SK-MEL-5 (cell line): ENCODE measurements at regions not wholly inside any gene's neighbourhood (a gene's known extent, or its start where the extent isn't known, plus 50 kb on each side); places are given as distances from the start of the nearest gene placed in this dataset.

Experiments
- DNase-seq: peaks from one replicate; pipeline ENCODE4 v3.0.0-alpha.2; 2016; ENCODE audit warnings: low read depth, low spot score
- in situ Hi-C: cut with HindIII; loops from 2 replicates; pipeline ENCODE4 v1.10.0; 2016; ENCODE audit warnings: low sequenced_read_pairs, high pct_unique_total_duplicates, low pct_unique_long_range_greater_than_20kb

DNA sequence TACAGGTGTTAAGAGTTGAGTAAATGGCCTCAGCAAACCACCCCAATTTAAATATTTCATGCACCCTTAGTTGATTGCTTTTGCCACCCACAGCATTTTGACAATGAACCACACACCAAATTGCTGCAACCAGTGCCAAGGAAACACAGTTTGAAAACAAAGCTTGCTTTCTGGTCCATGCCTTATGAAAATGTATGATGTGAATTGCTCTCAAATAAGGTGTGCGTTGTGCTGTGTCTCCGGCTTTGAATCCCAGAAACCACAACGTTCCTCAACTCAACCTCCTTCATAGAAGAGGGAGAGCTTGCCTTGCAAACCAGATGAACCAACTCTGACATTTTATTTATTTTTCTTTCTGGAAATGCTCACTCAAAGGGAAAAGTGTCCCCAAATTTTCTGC, 762.7 kb downstream of the TLE1 start:
- in situ Hi-C loops, result no loop called here
- peak; percentile 4 for DNase-seq

DNA sequence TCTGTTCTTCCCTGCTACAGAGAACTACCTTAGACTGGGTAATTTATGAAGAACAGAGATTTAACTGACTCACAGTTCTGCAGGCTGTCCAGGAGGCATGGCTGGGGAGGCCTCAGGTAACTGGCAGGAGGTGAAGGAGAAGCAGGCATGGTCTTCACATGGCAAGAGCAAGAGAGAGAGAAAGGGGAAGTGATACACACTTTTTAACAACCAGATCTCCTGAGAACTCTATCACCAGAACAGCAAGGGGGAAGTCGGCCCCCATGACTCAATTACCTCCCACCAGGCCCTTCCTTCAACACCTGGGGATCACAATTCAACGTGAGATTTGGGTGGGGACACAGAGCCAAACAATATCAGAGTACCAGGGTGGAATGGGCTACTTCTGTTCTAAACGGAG, 766.8 kb downstream of the TLE1 start:
- in situ Hi-C loops, result no loop called here
- no peak for DNase-seq

DNA sequence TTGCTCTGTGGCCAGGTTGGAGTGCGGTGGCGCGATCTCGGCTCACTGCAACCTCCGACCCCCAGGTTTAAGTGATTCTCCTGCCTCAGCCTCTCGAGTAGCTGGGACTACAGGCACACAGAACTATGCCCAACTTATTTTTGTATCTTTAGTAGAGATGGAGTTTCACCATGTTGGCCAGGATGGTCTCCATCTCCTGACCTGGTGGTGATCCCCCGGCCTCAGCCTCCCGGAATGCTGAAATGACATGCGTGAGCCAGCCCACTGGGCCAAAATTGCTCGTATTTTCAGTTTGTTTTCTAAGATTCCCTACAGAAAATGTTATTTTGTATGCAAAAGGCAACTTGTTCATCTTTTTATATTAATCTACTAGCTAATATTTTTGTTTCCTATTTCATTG, 782.6 kb downstream of the TLE1 start:
- in situ Hi-C loops, result no loop called here
- no peak for DNase-seq

DNA sequence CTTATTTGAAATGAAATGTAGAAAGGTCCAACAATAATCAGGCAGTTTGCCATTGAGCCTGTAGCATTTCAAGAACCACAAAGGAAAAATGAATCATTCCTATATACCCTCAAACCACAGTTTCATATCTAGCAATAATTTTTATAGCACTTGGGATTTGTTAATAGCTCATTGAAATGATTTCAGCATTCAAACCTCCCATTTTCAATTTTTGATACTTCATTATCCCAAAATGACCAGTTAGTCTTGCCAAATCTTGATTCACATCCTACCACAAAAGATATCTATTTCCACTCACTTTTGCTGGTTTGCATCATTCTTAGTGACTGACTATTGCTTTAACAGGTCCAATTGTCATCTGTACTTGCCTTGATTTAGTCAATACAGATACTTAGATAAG, 790.1 kb downstream of the TLE1 start:
- no peak for DNase-seq
- in situ Hi-C loops, result no loop called here

DNA sequence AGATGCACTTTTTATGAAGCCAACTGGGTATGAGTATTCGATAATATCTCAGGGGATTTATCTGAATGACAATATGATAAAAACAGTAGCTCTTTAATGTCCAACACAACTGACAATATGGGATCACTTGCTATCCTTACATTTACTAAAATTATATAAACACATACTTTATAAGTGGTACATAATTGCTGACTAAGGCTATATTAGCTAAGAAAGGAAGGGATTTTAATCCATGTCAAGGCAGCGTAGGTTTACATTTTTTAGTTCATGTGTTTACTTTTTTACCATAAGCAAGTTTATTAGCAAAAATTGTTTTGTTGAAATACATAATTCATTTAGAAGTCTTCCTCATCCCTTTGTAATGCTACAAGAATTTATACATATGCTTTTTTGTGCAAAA, 796.2 kb downstream of the TLE1 start:
- no peak for DNase-seq
- in situ Hi-C loops, result no loop called here

DNA sequence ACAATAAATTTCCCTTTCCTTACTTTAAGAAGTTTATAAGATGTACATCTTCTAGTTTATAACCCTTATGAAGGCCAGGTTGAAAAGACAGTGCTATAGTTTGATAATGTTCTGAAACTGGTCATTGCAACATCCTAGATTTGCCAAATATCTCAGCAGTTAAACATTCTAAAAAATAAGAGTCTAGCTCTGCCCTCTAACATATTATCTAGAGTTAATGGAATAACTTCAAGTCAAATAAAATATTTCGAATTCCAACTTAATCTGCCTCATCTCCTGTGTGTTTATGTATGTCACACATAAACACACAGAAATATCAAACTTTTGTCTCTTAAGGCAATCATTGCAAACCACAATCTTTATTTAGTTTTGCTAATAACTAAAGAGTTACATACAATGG, 796.6 kb downstream of the TLE1 start:
- in situ Hi-C loops, result no loop called here
- DNase-seq, result no peak

DNA sequence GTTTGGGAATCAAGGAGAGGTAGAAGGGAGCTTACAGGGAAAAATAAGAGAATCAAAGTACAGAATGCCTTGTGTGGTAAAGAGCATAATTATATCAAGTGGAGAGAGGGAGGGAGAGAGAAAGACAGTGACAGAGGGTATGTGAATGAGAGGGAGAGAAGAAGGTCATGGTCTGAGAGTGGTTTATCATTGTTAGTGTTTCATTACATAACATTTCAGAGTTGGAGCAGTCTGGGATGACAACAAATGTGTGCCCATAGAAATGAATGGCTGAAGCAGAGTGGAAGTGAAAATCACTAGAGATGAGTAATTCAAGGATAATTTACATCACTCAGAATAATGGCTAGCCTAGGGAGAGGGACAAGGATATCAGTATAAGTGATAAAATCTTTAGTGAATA, 799.2 kb downstream of the TLE1 start:
- in situ Hi-C loops, result no loop called here

DNA sequence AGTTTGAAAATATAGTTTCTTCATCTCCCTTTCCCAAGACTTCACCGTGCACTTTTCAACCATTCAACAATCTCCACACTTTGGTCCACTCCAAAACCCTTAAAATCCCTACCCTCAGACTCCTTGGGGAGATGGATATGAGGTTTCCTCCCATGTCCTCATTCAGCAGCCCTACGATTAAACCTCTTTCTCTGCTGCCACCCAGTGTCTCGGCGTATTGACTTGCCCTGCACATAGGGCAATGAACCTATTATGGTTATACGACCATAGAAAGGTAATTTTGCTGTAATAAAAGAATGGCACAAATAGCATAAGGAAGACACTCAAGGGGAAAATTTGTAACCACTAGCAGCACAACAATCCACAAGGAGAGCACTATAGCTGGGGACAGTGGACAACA, 803.5 kb downstream of the TLE1 start:
- in situ Hi-C loops, result no loop called here
- peak; percentile 57 for DNase-seq

More for the DNA sequence above, 799.2 kb downstream of the TLE1 start:
- DNase-seq, result no peak

DNA sequence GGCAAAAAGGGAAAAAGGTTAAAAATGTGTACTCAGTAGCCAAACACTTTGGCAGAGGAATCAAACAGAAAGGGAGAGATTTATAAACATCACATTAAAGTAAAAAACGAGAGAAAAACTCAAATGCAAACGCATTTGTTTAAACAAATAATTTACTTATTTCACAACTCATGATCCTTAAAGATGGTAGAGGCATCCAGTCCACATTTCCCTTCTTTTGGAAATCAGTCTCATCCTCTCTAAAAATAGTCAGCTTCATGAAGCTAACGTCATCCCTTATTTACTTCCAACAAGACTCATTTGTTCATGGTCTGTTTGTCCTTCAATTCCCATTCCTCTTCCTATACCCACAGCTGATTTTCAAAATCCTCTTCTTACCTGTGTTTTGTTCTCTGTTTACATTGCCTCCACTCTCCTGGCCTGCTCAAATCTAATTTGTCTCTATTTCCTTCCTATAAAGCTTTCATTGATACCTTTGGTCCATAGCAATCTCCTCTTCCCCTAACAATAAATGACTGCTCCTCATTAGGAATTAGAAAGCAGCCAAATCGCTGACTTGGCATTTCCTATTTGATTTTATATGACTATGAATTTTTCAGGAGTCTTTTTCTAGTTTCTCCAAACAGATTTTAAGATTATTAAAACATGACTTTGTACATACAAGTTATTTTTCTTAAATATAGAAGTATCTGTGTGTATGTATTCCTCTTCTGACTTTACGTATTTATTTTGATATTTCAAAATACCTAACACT, 805.3 kb downstream of the TLE1 start:
- in situ Hi-C loops, result no loop called here
- no peak for DNase-seq

DNA sequence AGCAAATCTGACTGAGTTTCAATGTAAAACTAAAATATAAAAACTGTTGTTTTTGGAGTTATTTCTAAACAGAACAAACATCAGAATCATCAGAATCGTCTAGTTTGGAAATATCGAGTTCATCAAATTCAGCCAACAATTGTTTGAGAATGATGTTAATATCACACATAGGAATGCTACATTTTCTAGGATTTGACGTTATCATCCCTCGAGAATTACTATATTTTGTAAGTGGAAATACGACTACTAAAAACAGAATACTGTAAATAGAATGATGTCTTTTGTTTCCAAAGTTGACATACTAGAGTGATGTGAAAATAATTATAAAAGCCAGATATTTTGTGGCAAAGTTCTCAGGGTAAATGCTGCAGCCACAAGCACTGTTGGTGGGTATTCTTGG, 805.9 kb downstream of the TLE1 start:
- in situ Hi-C loops, result no loop called here
- DNase-seq, result no peak

DNA sequence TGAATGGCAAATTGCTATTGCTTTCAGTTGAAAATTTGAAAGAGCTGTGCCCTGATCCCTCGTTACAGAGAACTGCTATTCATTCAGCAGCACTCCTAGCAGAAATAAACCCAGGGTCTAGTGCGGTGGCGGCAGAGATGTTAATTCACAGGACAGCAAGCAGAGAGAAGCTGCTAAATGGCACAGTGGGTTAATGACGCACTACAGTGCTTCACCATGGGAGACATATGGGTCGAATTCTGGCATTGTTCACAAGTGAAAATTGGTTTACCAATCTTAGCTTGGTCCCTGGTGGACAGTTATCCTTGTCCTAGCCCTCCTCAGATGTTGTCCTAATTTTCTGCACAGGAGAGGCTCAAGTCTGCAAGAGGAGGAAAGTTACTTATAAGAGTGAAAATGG, 807.4 kb downstream of the TLE1 start:
- in situ Hi-C loops, result no loop called here
- DNase-seq, result no peak

DNA sequence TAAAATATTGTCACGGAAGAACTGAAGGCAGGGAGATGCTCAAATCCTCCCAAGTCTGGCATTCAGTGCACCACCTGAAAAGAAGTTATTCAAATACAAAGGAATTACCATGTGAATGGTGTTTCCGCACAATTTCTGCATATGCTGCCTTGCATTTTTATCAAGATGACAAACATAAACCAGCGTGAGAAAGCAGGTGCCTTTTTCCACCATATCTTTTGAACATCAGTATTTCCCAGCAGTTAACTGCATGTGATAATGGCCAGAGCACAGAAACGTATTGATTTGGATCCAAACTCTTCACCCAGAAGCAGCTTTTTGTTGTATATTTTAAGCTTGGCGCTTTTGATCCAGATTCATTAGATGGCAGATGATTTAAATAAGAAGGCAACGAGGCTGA, 808.0 kb downstream of the TLE1 start:
- in situ Hi-C loops, result no loop called here
- no peak for DNase-seq

DNA sequence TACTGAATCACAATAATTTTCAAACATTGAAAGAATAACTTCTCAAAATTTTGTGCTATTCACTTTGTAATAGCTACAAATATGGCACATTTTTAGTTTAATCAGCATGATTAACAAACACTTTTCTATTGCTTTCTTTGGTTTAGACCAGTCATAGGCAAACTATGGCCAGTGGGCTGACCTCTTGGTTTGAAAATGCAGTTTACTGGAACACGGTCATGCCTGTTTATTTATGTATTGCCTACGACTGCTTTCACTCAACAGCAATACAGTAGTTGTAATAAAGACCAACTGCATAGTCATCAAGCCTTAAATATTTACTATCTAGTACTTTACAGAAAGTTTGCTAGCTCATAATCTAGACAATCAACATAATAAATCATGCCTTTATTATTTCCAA, 810.8 kb downstream of the TLE1 start:
- in situ Hi-C loops, result no loop called here

DNA sequence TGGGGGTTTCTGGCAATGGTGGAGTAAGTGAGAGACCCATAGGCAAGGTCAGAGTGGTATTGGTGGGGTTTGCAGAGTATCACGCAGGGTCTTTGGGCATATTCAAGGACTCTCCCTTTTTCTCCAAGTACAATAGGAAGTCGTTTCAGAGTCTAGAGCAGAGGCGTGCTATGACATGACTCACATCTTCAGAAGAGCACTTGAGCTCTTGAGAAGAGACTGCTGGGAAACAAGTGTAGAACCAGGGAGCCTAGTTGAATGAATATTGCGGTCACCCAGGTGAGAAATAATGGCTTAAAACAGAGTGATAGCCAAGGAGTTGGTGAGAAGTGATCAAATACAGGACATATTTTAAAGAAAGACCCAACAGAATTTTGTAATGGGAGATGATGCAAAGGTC, 813.4 kb downstream of the TLE1 start:
- DNase-seq, result no peak
- in situ Hi-C loops, result no loop called here

More for the DNA sequence above, 810.8 kb downstream of the TLE1 start:
- DNase-seq, result no peak

DNA sequence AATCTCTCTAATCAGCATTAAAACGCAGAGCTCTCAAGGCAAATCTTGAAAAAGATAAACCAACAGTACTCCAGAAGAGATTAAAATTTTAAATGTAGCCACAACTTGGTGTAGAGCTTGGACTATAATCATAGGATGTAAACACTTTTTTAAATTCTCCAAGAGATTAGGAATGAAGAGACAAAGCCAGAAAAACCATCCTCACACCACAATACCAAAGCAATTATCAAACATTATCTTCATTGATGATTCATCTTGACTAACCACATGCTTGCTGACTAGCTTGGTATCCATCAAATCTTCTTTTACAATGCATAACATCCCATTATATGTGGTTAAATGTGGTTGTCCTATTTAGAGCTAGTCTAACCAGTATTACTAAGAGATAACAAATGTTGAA, 815.1 kb downstream of the TLE1 start:
- no peak for DNase-seq
- in situ Hi-C loops, result no loop called here

DNA sequence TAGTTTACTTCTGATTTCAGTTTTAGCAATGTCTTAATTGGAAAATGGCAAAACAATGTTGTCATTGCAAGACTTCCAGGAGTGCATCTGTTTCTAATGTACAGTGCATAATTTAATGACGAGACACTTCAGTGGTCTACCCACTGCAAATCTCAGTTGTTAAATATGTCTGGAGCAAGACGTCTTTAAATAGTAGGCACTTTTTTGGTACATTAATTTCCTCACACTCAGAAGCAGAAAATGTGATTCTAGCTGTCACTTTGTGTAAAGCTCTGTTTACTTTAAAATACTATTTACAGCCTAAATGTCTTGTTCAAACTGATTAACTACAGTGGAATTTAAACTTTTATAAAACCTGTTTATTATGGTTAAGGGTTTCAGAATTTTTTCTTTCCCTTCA, 815.5 kb downstream of the TLE1 start:
- no peak for DNase-seq
- in situ Hi-C loops, result no loop called here

DNA sequence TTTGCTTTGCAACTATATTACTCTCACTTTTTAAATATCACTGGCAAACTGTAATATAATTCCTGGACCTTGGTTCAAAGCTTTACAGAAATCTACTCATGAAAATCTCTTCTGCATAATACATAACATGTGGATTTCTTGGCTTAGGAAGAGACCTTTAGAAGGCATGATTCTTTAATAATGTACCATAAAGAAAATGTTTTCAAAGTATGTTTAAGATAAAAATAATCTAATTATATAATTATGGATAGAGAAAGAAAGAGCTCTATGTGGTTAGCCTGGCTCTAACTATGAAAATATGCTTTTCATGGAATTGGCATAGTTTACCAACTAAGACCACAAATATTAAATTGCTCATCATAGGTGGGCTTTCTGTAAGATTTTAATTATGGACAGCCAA, 817.8 kb downstream of the TLE1 start:
- in situ Hi-C loops, result no loop called here
- DNase-seq, result no peak

DNA sequence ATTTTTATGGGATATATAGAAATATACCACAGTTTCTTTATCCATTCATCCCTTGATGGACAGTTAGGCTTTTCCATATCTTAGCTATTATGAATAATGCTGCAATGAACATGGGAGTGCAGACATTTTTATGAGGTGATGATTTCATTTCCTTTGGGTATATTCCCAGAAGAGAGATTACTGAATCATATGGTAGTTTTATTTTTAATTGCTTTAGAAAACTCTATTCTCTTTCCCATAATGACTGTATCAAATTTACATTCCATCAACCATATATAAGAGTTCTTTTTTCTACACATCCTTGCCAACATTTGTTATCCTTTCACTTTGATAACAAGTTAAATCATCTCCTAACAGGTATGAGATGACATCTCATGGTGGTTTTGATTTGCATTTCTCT, 821.6 kb downstream of the TLE1 start:
- in situ Hi-C loops, result no loop called here
- no peak for DNase-seq

DNA sequence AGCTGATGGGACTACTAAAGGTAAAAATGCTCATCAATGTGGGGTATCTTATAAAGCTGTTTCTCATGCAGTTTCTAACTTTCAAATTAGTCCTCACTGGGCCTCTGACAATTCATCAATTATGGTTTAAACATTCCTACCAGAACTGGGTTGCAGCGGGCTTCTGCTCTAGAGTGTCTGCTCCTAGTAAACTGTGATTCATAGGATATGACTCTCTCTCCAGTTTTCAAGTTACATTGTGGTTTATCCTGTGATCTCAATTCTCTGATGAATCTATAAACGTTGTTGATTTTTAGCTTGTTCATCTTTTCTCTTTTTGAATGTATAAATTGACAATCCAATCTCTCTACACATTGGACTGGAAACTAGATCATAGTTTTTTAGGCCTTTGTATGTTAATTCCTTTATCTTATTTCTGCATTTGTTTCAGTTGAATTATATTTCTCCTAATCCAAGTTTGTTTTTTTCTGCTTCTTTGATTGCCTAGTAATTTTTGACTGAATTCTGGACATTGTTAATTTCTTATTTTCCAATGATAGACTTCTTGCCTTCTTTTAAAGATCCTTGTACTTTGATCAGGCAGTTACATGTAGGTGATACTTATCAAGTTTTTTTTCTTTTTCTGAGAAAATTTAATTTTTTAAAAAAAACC, 822.6 kb downstream of the TLE1 start:
- no peak for DNase-seq
- in situ Hi-C loops, result no loop called here
